PFSK-1 (cell line): ENCODE measurements at regions not wholly inside any gene's neighbourhood (a gene's known extent, or its start where the extent isn't known, plus 50 kb on each side); places are given as distances from the start of the nearest gene placed in this dataset.

Experiments used
- FOXP2 ChIP-seq: optimal IDR thresholded peaks from 2 replicates; pipeline ENCODE3; 2011; ENCODE audit warnings: borderline replicate concordance, control low read depth, inconsistent platforms; ENCODE audit not compliant: insufficient read depth; ENCODE audit errors: extremely low read length, extremely low read depth
- POLR2AphosphoS5 ChIP-seq: IDR thresholded peaks from 2 replicates; pipeline ENCODE4 v1.6.1; 2012; ENCODE audit warnings: low read depth, mild to moderate bottlenecking, control low read depth, low read length, moderate library complexity
- SIN3A ChIP-seq: IDR thresholded peaks from 2 replicates; pipeline ENCODE4 v1.6.1; 2012; ENCODE audit warnings: mild to moderate bottlenecking, low read length, moderate library complexity, borderline replicate concordance; ENCODE audit not compliant: insufficient read depth
- TAF1 ChIP-seq: IDR thresholded peaks from 2 replicates; pipeline ENCODE4 v1.6.1; 2012; ENCODE audit warnings: low read length, control low read depth, borderline replicate concordance; ENCODE audit not compliant: insufficient read depth
- TF ChIP-seq, protein P1 (sequence below), 2 experiments: IDR thresholded peaks; 2 replicates each; pipeline versions ENCODE4 v1.6.1 to v1.8.0; 2011 to 2012; ENCODE audit warnings: low read depth in 2 of 2, low read length in 2 of 2, control low read depth in 1 of 2, inconsistent platforms in 1 of 2, mild to moderate bottlenecking in 1 of 2, moderate library complexity in 1 of 2; ENCODE audit not compliant: insufficient read depth in 1 of 2

DNA sequence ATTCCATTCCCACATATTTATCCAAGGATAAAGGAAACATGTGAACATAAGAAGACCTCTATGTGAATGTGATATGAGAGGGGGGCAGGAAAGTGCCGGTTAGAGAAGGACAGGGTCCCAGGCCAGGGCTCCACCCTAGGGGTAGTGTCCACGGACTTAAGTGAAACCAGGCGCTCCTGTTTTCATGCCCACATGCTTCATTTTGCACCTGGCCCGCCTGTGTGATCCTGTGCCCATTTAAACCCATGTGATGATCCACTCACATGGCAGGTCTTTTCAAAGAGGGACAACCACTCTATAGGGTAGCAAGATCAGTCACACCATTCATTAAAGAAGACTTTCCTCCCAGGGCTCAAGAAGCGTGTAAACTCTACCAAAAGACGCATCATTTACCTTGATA is 865.3 kb upstream of the GJE1 start:
- TF ChIP-seq, protein P1, sequence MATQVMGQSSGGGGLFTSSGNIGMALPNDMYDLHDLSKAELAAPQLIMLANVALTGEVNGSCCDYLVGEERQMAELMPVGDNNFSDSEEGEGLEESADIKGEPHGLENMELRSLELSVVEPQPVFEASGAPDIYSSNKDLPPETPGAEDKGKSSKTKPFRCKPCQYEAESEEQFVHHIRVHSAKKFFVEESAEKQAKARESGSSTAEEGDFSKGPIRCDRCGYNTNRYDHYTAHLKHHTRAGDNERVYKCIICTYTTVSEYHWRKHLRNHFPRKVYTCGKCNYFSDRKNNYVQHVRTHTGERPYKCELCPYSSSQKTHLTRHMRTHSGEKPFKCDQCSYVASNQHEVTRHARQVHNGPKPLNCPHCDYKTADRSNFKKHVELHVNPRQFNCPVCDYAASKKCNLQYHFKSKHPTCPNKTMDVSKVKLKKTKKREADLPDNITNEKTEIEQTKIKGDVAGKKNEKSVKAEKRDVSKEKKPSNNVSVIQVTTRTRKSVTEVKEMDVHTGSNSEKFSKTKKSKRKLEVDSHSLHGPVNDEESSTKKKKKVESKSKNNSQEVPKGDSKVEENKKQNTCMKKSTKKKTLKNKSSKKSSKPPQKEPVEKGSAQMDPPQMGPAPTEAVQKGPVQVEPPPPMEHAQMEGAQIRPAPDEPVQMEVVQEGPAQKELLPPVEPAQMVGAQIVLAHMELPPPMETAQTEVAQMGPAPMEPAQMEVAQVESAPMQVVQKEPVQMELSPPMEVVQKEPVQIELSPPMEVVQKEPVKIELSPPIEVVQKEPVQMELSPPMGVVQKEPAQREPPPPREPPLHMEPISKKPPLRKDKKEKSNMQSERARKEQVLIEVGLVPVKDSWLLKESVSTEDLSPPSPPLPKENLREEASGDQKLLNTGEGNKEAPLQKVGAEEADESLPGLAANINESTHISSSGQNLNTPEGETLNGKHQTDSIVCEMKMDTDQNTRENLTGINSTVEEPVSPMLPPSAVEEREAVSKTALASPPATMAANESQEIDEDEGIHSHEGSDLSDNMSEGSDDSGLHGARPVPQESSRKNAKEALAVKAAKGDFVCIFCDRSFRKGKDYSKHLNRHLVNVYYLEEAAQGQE (IDR thresholded peaks at IDR 0.05; ENCODE audit: insufficient read depth in 1 of 2, low read depth in 2 of 2, low read length in 2 of 2), result no peak
- TF ChIP-seq POLR2AphosphoS5 (no peak), TAF1 (no peak), SIN3A (no peak), FOXP2 (no peak)
